Bronchial epithelial cell (primary cell): ENCODE measurements at regions not wholly inside any gene's neighbourhood (a gene's known extent, or its start where the extent isn't known, plus 50 kb on each side); places are given as distances from the start of the nearest gene placed in this dataset.

Experiments used
- DNase-seq: peaks from one replicate; pipeline ENCODE4 v3.0.0-alpha.2; 2010; ENCODE audit warnings: low read depth
- FAIRE-seq: peaks from 2 replicates; lab custom pipeline; 2011; peaks lifted over from hg19 to GRCh38; lab: Jason Lieb, UNC
- H3K27me3 ChIP-seq: 2 replicates; pipeline ENCODE4 v1.5.1; 2011; ENCODE audit warnings: low read length; ENCODE audit not compliant: control insufficient read depth, insufficient read depth
- H3K36me3 ChIP-seq: 2 replicates; pipeline ENCODE4 v1.5.1; 2011; ENCODE audit warnings: low read length; ENCODE audit not compliant: control insufficient read depth, insufficient read depth
- H3K4me3 ChIP-seq: 2 replicates; pipeline ENCODE4 v1.5.1; 2011; ENCODE audit warnings: mild to moderate bottlenecking, low read depth, low read length, control low read depth
- CTCF ChIP-seq: IDR thresholded peaks from 2 replicates; pipeline ENCODE4 v1.5.1; 2011; ENCODE audit warnings: mild to moderate bottlenecking, moderate library complexity, low read length, control low read depth, inconsistent platforms; ENCODE audit not compliant: insufficient read depth, severe bottlenecking

DNA sequence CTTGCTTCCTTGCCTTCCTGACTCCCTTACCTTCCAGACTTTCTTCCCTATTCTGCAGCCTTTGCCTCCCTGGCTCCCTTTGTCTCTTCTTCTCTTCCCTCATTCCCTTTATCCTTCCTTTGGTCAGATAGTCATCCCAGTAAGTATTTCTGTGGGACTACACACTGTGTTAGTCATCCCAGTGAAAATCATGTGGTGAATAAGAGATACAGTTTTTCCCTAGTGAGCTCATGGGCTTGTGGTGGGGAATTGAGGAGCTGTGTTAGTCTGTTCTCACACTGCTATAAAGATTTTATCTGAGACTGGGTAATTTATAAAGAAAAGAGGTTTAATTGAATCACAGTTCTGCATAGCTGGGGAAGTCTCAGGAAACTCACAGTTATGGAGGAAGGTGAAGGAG is 109.8 kb upstream of the EDIL3 start:
- H3K4me3 ChIP-seq, result no peak overlapping the region
- no peak for FAIRE-seq
- peak; percentile 52 for DNase-seq
- H3K36me3 ChIP-seq, result no peaks in the 10 kb centered on the region
- no peaks in the 10 kb centered on the region for H3K27me3 ChIP-seq
- TF ChIP-seq CTCF, result no peak

DNA sequence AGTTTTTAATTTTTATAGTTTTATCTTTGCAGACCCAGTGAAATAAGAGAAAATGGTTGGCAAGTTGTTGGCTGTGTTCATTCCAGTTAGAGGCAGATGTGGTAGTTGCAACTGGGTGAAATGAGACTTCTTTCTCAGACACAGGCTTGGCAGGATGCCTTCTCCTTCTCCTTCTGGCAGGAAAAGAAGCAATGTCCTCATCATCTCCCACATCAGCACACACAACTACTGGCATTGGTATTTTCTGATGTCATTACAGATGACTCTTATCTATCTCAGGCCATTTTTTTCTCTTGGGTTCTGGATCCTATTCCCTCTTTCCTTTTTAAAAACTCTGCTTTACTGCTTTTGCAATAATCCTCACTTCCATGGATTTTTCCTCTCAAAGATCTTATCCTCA is 103.3 kb upstream of the EDIL3 start:
- DNase-seq (peak; percentile 29), FAIRE-seq (no peak)
- Histone ChIP-seq H3K36me3 (no peaks in the 10 kb centered on the region), H3K4me3 (no peak overlapping the region), H3K27me3 (no peaks in the 10 kb centered on the region)
- TF ChIP-seq CTCF, result no peak

- DNase-seq (peak; percentile 49), FAIRE-seq (no peak)
- Histone ChIP-seq H3K27me3 (no peaks in the 10 kb centered on the region), H3K36me3 (no peaks in the 10 kb centered on the region), H3K4me3 (no peak overlapping the region)
- TF ChIP-seq CTCF, result no peak
Observed at GRCh38 chr5:84480873-84481637, 96.4 kb upstream of the EDIL3 start.

GRCh38 chr5:84478603-84479002 is 93.9 kb upstream of the EDIL3 start:
- Histone ChIP-seq H3K36me3 (no peaks in the 10 kb centered on the region), H3K4me3 (no peak overlapping the region), H3K27me3 (no peaks in the 10 kb centered on the region)
- DNase-seq (peak; percentile 62), FAIRE-seq (no peak)
- TF ChIP-seq CTCF, result no peak

GRCh38 chr5:84477485-84477884 is 92.8 kb upstream of the EDIL3 start:
- FAIRE-seq, result no peak
- H3K36me3 ChIP-seq, result no peaks in the 10 kb centered on the region

More at GRCh38 chr5:84477485-84477884, 92.8 kb upstream of the EDIL3 start:
- DNase-seq, result no peak
- Histone ChIP-seq H3K4me3 (no peak overlapping the region), H3K27me3 (no peaks in the 10 kb centered on the region)
- TF ChIP-seq CTCF, result no peak
